OCI-LY1 (cell line): ENCODE measurements at regions not wholly inside any gene's neighbourhood (a gene's known extent, or its start where the extent isn't known, plus 50 kb on each side); places are given as distances from the start of the nearest gene placed in this dataset.

ENCODE experiments used
- EZH2 ChIP-seq: fragments of 200-600 bp; sonication (generic), shearing (Covaris generic); IDR thresholded peaks from 2 replicates; pipeline ENCODE4 v1.8.0; 2017; ENCODE audit warnings: borderline replicate concordance, mixed run types, mild to moderate bottlenecking, antibody characterized with exemption, low read length, moderate library complexity, mixed read lengths
- TF ChIP-seq, protein P1 (sequence below): fragments of 200-600 bp; sonication (generic), shearing (Covaris generic); IDR thresholded peaks from 2 replicates; pipeline ENCODE4 v1.5.1; 2017; ENCODE audit warnings: mild to moderate bottlenecking, antibody characterized with exemption, low read length, moderate library complexity, mixed read lengths

DNA sequence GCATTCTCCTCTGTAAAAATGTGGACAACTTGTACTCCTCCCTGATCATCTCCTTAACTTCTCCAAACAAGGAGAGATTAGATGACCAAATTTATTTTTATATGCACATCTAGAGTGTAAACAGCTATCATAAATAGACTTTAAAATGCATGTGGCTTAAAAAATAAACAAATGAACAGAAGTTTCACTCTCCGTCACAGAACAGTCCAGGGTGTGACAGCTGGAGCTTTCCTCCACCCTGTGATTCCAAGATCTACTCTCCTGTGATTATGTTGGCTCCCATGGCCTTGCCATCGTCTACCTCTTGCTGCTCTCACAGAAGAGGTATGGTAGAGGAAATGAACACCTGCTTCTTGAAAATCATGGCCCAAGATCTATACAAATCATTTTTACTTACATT, 560.2 kb downstream of the TOX3 start:
- TF ChIP-seq, protein P1, sequence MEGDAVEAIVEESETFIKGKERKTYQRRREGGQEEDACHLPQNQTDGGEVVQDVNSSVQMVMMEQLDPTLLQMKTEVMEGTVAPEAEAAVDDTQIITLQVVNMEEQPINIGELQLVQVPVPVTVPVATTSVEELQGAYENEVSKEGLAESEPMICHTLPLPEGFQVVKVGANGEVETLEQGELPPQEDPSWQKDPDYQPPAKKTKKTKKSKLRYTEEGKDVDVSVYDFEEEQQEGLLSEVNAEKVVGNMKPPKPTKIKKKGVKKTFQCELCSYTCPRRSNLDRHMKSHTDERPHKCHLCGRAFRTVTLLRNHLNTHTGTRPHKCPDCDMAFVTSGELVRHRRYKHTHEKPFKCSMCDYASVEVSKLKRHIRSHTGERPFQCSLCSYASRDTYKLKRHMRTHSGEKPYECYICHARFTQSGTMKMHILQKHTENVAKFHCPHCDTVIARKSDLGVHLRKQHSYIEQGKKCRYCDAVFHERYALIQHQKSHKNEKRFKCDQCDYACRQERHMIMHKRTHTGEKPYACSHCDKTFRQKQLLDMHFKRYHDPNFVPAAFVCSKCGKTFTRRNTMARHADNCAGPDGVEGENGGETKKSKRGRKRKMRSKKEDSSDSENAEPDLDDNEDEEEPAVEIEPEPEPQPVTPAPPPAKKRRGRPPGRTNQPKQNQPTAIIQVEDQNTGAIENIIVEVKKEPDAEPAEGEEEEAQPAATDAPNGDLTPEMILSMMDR, result no peak
- no peak for TF ChIP-seq EZH2
